Calu3 (cell line): ENCODE measurements at regions not wholly inside any gene's neighbourhood (a gene's known extent, or its start where the extent isn't known, plus 50 kb on each side); places are given as distances from the start of the nearest gene placed in this dataset.

ENCODE experiments used
- BruUV-seq: library from RNA; stranded (reverse); fragments of 400-500 nt; replicated peaks from 2 replicates; lab custom pipeline; 2021; lab: Mats Ljungman, UMichigan
- CTCF ChIA-PET: fragments of 300-600 bp; sonication (Branson Sonifier 250); formaldehyde crosslinking; loops from one replicate; lab custom pipeline; 2022; ENCODE audit warnings: antibody characterized with exemption; lab: Charles Lee
- DNase-seq: peaks from one replicate; pipeline ENCODE4 v3.0.0; 2022
- H3K27ac Mint-ChIP-seq: one replicate; pipeline ENCODE4 v1.8.0; 2022; ENCODE audit warnings: mixed read lengths; ENCODE audit not compliant: unreplicated experiment
- H3K27me3 Mint-ChIP-seq: one replicate; pipeline ENCODE4 v1.8.0; 2022; ENCODE audit warnings: mixed read lengths; ENCODE audit not compliant: unreplicated experiment
- H3K36me3 Mint-ChIP-seq: one replicate; pipeline ENCODE4 v1.8.0; 2022; ENCODE audit warnings: mild to moderate bottlenecking, moderate library complexity, mixed read lengths; ENCODE audit not compliant: insufficient read depth, unreplicated experiment
- H3K4me1 Mint-ChIP-seq: one replicate; pipeline ENCODE4 v1.8.0; 2022; ENCODE audit warnings: mild to moderate bottlenecking, low read depth, mixed read lengths; ENCODE audit not compliant: unreplicated experiment
- H3K4me3 Mint-ChIP-seq: one replicate; pipeline ENCODE4 v1.8.0; 2022; ENCODE audit warnings: mild to moderate bottlenecking, low read depth, moderate library complexity, mixed read lengths; ENCODE audit not compliant: unreplicated experiment
- H3K9me3 Mint-ChIP-seq: one replicate; pipeline ENCODE4 v1.8.0; 2022; ENCODE audit warnings: low read depth, mixed read lengths; ENCODE audit not compliant: unreplicated experiment
- intact Hi-C: fragments of 100-400 bp; cut with micrococcal nuclease; formaldehyde crosslinking; loops from one replicate; pipeline ENCODE4 v1.10.0; 2022; ENCODE audit not compliant: unreplicated experiment
- TF ChIP-seq, protein P1 (sequence below): fragments of 200-600 bp; IDR thresholded peaks from one replicate; pipeline ENCODE4 v1.8.0; 2022; ENCODE audit warnings: antibody characterized with exemption; ENCODE audit not compliant: unreplicated experiment

- Mint-ChIP-seq H3K9me3 (peaks cover 4% of the 10 kb centered on the region), H3K27me3 (no peaks in the 10 kb centered on the region), H3K4me1 (no peaks in the 10 kb centered on the region), H3K36me3 (no peaks in the 10 kb centered on the region), H3K4me3 (no peak overlapping the region), H3K27ac (no peak overlapping the region)
- intact Hi-C loops = no loop called here
- DNase-seq = no peak
- no TSS peak for BruUV-seq
- CTCF ChIA-PET = no interaction called here
- TF ChIP-seq, protein P1, sequence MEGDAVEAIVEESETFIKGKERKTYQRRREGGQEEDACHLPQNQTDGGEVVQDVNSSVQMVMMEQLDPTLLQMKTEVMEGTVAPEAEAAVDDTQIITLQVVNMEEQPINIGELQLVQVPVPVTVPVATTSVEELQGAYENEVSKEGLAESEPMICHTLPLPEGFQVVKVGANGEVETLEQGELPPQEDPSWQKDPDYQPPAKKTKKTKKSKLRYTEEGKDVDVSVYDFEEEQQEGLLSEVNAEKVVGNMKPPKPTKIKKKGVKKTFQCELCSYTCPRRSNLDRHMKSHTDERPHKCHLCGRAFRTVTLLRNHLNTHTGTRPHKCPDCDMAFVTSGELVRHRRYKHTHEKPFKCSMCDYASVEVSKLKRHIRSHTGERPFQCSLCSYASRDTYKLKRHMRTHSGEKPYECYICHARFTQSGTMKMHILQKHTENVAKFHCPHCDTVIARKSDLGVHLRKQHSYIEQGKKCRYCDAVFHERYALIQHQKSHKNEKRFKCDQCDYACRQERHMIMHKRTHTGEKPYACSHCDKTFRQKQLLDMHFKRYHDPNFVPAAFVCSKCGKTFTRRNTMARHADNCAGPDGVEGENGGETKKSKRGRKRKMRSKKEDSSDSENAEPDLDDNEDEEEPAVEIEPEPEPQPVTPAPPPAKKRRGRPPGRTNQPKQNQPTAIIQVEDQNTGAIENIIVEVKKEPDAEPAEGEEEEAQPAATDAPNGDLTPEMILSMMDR = no peak
These were observed 73.6 kb upstream of the TLL1 start for GRCh38 chr4:165799384-165799815.

- peaks cover 3% of the 10 kb centered on the region for H3K9me3 Mint-ChIP-seq
These were observed 70.6 kb upstream of the TLL1 start for GRCh38 chr4:165802452-165802851.

DNA sequence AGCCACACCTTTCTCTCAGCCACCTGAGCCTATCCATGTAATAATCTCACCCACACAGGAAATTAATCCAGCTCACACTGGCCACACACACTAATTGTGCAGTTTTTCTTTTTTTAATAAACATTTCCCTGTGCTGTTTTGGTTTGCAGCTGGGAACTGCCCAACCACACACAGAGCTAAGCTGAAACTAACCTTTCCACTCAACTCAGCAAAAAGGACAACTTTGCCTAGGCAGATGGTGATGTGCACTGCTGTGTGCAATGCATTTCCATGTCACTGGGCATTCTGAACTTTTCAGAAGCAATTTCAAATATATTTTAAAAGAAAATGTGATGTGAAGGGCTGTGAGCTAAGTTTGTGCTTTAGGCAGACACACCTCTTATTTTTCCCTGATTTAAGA, 70.0 kb upstream of the TLL1 start:
- intact Hi-C loops = no loop called here
- no TSS peak for BruUV-seq

More at GRCh38 chr4:165802452-165802851, 70.6 kb upstream of the TLL1 start:
- CTCF ChIA-PET = no interaction called here
- Mint-ChIP-seq H3K27ac (no peak overlapping the region), H3K4me3 (no peak overlapping the region), H3K36me3 (no peaks in the 10 kb centered on the region), H3K27me3 (no peaks in the 10 kb centered on the region), H3K4me1 (no peaks in the 10 kb centered on the region)
- intact Hi-C loops = no loop called here
- no TSS peak for BruUV-seq
- DNase-seq = no peak
- TF ChIP-seq, protein P1 = no peak

DNA sequence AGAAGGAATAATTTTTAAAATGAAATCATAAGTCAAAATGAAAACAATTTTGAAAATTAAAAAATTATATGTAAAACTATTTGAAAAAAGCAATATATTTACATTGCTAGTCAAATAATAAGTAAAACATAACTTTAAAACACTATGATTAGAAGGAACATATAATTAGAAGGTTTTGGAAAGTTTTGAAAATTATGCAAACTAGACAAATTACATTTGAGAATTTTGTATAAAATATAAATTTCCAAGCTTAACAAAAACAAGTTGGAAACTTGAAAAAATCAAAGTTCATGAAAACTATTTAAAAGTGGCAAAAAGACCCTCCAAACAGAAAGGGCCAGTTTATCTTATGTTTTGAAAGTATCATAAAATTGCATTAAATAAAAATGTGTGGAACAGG, 67.6 kb upstream of the TLL1 start:
- Mint-ChIP-seq H3K27ac (no peak overlapping the region), H3K27me3 (no peaks in the 10 kb centered on the region), H3K4me1 (no peaks in the 10 kb centered on the region), H3K36me3 (no peaks in the 10 kb centered on the region), H3K9me3 (no peaks in the 10 kb centered on the region), H3K4me3 (no peak overlapping the region)
- no TSS peak for BruUV-seq
- CTCF ChIA-PET = interaction anchor here (0.7 kb wide), 1 partner anchor 366 kb away, joined by 4 read pairs; no protein-coding TSS in a partner anchor
- DNase-seq = no peak
- TF ChIP-seq, protein P1 = no peak
- intact Hi-C loops = no loop called here

More for the DNA sequence above, 70.0 kb upstream of the TLL1 start:
- no peaks in the 10 kb centered on the region for H3K4me1 Mint-ChIP-seq
- TF ChIP-seq, protein P1 = no peak
- DNase-seq = no peak
- no peaks in the 10 kb centered on the region for H3K36me3 Mint-ChIP-seq
- no peak overlapping the region for H3K4me3 Mint-ChIP-seq
- CTCF ChIA-PET = no interaction called here
- no peaks in the 10 kb centered on the region for H3K9me3 Mint-ChIP-seq
- no peaks in the 10 kb centered on the region for H3K27me3 Mint-ChIP-seq
- no peak overlapping the region for H3K27ac Mint-ChIP-seq
